ENCODE measurements at regions not wholly inside any gene's neighbourhood (a gene's known extent, or its start where the extent isn't known, plus 50 kb on each side); places are given as distances from the start of the nearest gene placed in this dataset.

DNA sequence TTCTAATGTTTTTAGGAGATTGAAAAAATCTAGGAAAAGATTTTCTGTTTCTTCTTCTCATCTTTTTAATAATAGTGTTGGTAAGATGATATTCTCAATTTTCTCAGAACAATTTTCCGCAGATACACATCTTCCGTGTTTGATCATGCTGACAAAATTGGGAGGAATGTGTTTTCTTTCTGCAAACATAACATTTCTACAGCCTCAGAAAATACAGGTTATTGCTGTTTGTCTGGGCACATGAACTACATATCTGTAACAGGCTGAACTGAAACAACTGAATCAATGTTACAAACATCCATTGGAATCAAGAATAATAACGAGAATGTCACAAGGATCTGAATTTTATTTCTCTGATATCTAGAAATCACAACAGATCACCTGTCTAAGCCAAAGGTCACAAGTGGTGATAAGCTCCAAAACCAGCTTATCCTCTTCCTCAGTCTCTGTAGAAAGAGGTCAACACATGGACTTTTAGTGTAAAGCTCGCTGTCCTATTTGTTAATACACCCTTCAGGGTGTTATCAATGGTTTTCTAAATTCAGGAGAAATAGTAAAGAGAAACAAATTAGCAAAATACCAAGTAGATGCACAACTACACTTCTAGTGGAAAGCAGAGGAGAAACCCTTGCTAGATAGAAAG, 197.3 kb upstream of the MARCKS start:
- no peak overlapping the region for H2AFZ ChIP-seq (ENCODE audit: low read length)
- H3K4me2 ChIP-seq (ENCODE audit: low read depth, low read length, poor library complexity, severe bottlenecking), result no peak overlapping the region
- H3K27me3 ChIP-seq (ENCODE audit: low read length), result no peaks in the 10 kb centered on the region
- DNase-seq, result no peak
- no peaks in the 10 kb centered on the region for H4K20me1 ChIP-seq (ENCODE audit: insufficient read depth, low read depth, low read length)
- no peaks in the 10 kb centered on the region for H3K36me3 ChIP-seq (ENCODE audit: insufficient read depth, low read length)
- H3K9me3 ChIP-seq (ENCODE audit: low read length), result no peaks in the 10 kb centered on the region
- H3K9me2 ChIP-seq (replicated peaks; ENCODE audit: insufficient read depth, low read length), result no peaks in the 10 kb centered on the region
- no peaks in the 10 kb centered on the region for H3K4me1 ChIP-seq (ENCODE audit: low read length)
- H3K4me3 ChIP-seq (ENCODE audit: low read length), result no peak overlapping the region
- no peak overlapping the region for H3K9ac ChIP-seq (ENCODE audit: low read length)
- H3K79me2 ChIP-seq (ENCODE audit: low read length), result no peaks in the 10 kb centered on the region
- no peak overlapping the region for H3K27ac ChIP-seq (ENCODE audit: low read length)

DNA sequence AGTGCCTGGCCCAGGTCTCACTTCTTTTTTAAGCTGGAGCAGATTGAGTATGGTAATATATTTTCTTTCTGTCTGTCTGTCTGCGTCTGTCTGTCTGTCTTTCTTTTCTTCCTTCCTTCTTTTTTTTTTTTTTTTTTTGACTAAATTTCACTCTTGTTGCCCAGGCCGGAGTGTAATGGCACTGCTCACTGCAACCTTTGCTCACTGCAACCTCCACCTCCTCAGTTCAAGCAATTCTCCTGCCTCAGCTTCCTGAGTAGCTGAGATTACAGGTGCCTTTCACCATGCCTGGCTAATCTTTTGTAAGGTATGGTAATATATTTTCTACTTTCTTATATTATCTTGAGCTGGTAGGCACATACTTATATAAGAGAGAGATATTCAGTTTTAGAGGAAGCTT, 196.3 kb upstream of the MARCKS start:
- H3K4me1 ChIP-seq (ENCODE audit: low read length), result no peaks in the 10 kb centered on the region
- H3K4me3 ChIP-seq (ENCODE audit: low read length), result no peak overlapping the region

DNA sequence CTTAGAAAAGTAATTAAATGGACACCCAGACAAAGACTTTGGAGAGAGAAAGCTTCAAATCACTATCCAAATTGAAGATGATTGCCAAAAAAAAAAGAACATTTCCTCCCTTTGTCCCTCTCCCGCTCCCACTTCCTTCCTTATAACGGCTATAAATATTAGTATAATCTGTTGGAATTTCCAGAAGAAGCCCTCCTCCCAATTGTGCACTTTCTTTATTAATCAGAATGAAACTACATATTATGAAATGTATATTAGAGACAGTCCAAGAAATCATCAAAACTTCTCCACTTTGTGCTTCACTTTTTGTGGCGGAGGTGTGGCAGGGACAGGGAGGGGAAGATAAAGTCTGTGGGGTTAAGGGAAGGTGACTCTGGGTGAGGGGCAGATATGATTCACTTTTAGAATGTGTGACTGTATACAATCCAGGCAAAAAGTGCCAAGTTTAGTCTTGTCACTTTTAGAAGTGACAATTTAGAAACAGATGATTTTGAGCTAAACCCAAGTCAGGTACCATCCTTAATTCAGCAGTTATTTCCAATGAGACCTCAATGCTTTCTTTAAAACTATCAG, 195.0 kb upstream of the MARCKS start:
- H2AFZ ChIP-seq (ENCODE audit: low read length), result no peak overlapping the region
- H3K27me3 ChIP-seq (ENCODE audit: low read length), result no peaks in the 10 kb centered on the region
- no peaks in the 10 kb centered on the region for H3K9me2 ChIP-seq (replicated peaks; ENCODE audit: insufficient read depth, low read length)
- no peak overlapping the region for H3K4me2 ChIP-seq (ENCODE audit: low read depth, low read length, poor library complexity, severe bottlenecking)
- no peak overlapping the region for H3K27ac ChIP-seq (ENCODE audit: low read length)
- no peaks in the 10 kb centered on the region for H4K20me1 ChIP-seq (ENCODE audit: insufficient read depth, low read depth, low read length)
- H3K79me2 ChIP-seq (ENCODE audit: low read length), result no peaks in the 10 kb centered on the region
- H3K4me1 ChIP-seq (ENCODE audit: low read length), result no peaks in the 10 kb centered on the region
- DNase-seq, result no peak
- H3K36me3 ChIP-seq (ENCODE audit: insufficient read depth, low read length), result no peaks in the 10 kb centered on the region
- H3K4me3 ChIP-seq (ENCODE audit: low read length), result no peak overlapping the region
- no peak overlapping the region for H3K9ac ChIP-seq (ENCODE audit: low read length)
- H3K9me3 ChIP-seq (ENCODE audit: low read length), result no peaks in the 10 kb centered on the region

More for the DNA sequence above, 196.3 kb upstream of the MARCKS start:
- Histone ChIP-seq H3K4me2 (ENCODE audit: low read depth, low read length, poor library complexity, severe bottlenecking) (no peak overlapping the region), H3K9ac (ENCODE audit: low read length) (no peak overlapping the region), H3K9me3 (ENCODE audit: low read length) (no peaks in the 10 kb centered on the region), H2AFZ (ENCODE audit: low read length) (no peak overlapping the region), H3K27me3 (ENCODE audit: low read length) (no peaks in the 10 kb centered on the region), H3K79me2 (ENCODE audit: low read length) (no peaks in the 10 kb centered on the region), H4K20me1 (ENCODE audit: insufficient read depth, low read depth, low read length) (no peaks in the 10 kb centered on the region), H3K9me2 (replicated peaks; ENCODE audit: insufficient read depth, low read length) (no peaks in the 10 kb centered on the region), H3K27ac (ENCODE audit: low read length) (no peak overlapping the region), H3K36me3 (ENCODE audit: insufficient read depth, low read length) (no peaks in the 10 kb centered on the region)
- no peak for DNase-seq

- H2AFZ ChIP-seq (ENCODE audit: low read length), result no peak overlapping the region
Measured at GRCh38 chr6:113662688-113663333, 194.3 kb upstream of the MARCKS start.

DNA sequence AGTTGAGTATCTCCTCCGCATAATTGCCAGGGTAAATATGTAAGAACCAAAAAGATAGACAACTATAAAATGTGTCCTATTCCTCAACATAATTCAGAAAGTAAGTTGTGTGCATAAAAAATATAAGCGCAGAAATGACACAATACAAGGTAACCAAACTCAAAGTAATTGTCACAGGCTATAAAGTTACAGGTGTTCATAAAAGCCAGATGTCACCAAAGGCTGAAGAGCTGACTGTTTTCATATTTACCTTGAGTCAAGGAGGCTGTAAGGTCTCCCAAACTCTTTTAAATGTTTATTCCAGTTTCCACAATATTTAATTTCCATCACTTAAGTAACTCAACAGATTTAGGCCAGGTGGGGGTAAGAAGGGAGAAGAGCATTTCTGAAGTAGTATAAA, 192.2 kb upstream of the MARCKS start:
- Histone ChIP-seq H3K9ac (ENCODE audit: low read length) (no peak overlapping the region), H3K9me3 (ENCODE audit: low read length) (no peaks in the 10 kb centered on the region), H3K9me2 (replicated peaks; ENCODE audit: insufficient read depth, low read length) (no peaks in the 10 kb centered on the region), H4K20me1 (ENCODE audit: insufficient read depth, low read depth, low read length) (no peaks in the 10 kb centered on the region), H3K79me2 (ENCODE audit: low read length) (no peaks in the 10 kb centered on the region), H3K4me2 (ENCODE audit: low read depth, low read length, poor library complexity, severe bottlenecking) (no peak overlapping the region), H3K4me1 (ENCODE audit: low read length) (no peaks in the 10 kb centered on the region), H3K36me3 (ENCODE audit: insufficient read depth, low read length) (no peaks in the 10 kb centered on the region), H3K27ac (ENCODE audit: low read length) (no peak overlapping the region), H3K27me3 (ENCODE audit: low read length) (no peaks in the 10 kb centered on the region), H3K4me3 (ENCODE audit: low read length) (no peak overlapping the region), H2AFZ (ENCODE audit: low read length) (no peak overlapping the region)
- DNase-seq, result no peak

More at GRCh38 chr6:113662688-113663333, 194.3 kb upstream of the MARCKS start:
- no peak for DNase-seq
- Histone ChIP-seq H3K79me2 (ENCODE audit: low read length) (no peaks in the 10 kb centered on the region), H3K27me3 (ENCODE audit: low read length) (no peaks in the 10 kb centered on the region), H3K9ac (ENCODE audit: low read length) (no peak overlapping the region), H3K27ac (ENCODE audit: low read length) (no peak overlapping the region), H3K4me3 (ENCODE audit: low read length) (no peak overlapping the region), H3K9me2 (replicated peaks; ENCODE audit: insufficient read depth, low read length) (no peaks in the 10 kb centered on the region), H3K4me2 (ENCODE audit: low read depth, low read length, poor library complexity, severe bottlenecking) (no peak overlapping the region), H3K9me3 (ENCODE audit: low read length) (no peaks in the 10 kb centered on the region), H3K36me3 (ENCODE audit: insufficient read depth, low read length) (no peaks in the 10 kb centered on the region), H4K20me1 (ENCODE audit: insufficient read depth, low read depth, low read length) (no peaks in the 10 kb centered on the region), H3K4me1 (ENCODE audit: low read length) (no peaks in the 10 kb centered on the region)

GRCh38 chr6:113668641-113669408, 188.3 kb upstream of the MARCKS start:
- no peaks in the 10 kb centered on the region for H3K9me3 ChIP-seq (ENCODE audit: low read length)
- no peaks in the 10 kb centered on the region for H3K4me1 ChIP-seq (ENCODE audit: low read length)
- H3K27ac ChIP-seq (ENCODE audit: low read length), result no peak overlapping the region
- no peak overlapping the region for H3K4me3 ChIP-seq (ENCODE audit: low read length)
- no peaks in the 10 kb centered on the region for H3K36me3 ChIP-seq (ENCODE audit: insufficient read depth, low read length)
- H3K79me2 ChIP-seq (ENCODE audit: low read length), result no peaks in the 10 kb centered on the region
- no peak overlapping the region for H2AFZ ChIP-seq (ENCODE audit: low read length)
- no peaks in the 10 kb centered on the region for H3K27me3 ChIP-seq (ENCODE audit: low read length)
- H3K9ac ChIP-seq (ENCODE audit: low read length), result no peak overlapping the region
- H3K9me2 ChIP-seq (replicated peaks; ENCODE audit: insufficient read depth, low read length), result no peaks in the 10 kb centered on the region
- no peak for DNase-seq
- no peaks in the 10 kb centered on the region for H4K20me1 ChIP-seq (ENCODE audit: insufficient read depth, low read depth, low read length)
- H3K4me2 ChIP-seq (ENCODE audit: low read depth, low read length, poor library complexity, severe bottlenecking), result no peak overlapping the region

- no peaks in the 10 kb centered on the region for H3K9me3 ChIP-seq (ENCODE audit: low read length)
- no peaks in the 10 kb centered on the region for H3K27me3 ChIP-seq (ENCODE audit: low read length)
- no peaks in the 10 kb centered on the region for H3K9me2 ChIP-seq (replicated peaks; ENCODE audit: insufficient read depth, low read length)
- H3K4me2 ChIP-seq (ENCODE audit: low read depth, low read length, poor library complexity, severe bottlenecking), result no peak overlapping the region
- H3K9ac ChIP-seq (ENCODE audit: low read length), result no peak overlapping the region
- H3K4me3 ChIP-seq (ENCODE audit: low read length), result no peak overlapping the region
- DNase-seq, result no peak
- no peaks in the 10 kb centered on the region for H4K20me1 ChIP-seq (ENCODE audit: insufficient read depth, low read depth, low read length)
- H3K4me1 ChIP-seq (ENCODE audit: low read length), result no peaks in the 10 kb centered on the region
- no peaks in the 10 kb centered on the region for H3K79me2 ChIP-seq (ENCODE audit: low read length)
- no peaks in the 10 kb centered on the region for H3K36me3 ChIP-seq (ENCODE audit: insufficient read depth, low read length)
- no peak overlapping the region for H3K27ac ChIP-seq (ENCODE audit: low read length)
- H2AFZ ChIP-seq (ENCODE audit: low read length), result no peak overlapping the region
Measured at GRCh38 chr6:113669606-113670005, 187.5 kb upstream of the MARCKS start.

DNA sequence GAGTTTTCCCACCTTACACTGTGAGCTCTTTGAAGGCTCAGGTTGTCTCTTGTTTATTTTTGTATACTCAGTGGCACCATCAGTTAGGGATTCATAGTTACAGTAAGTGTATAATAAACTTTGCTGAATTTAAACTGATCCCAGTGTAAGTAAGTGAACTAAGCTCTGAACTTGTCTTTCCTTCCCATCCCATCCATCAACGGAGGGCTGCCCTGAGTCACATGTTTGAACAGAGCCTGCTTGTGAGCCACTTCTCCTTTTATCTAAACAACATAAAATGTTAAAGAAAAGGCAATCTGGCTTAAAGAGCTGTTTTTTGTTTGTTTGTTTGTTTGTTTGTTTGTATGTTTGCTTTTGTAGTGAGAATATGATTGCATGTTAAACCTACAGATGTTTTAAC, 185.7 kb upstream of the MARCKS start:
- Histone ChIP-seq H3K9ac (ENCODE audit: low read length) (no peak overlapping the region), H3K4me2 (ENCODE audit: low read depth, low read length, poor library complexity, severe bottlenecking) (no peak overlapping the region), H4K20me1 (ENCODE audit: insufficient read depth, low read depth, low read length) (no peaks in the 10 kb centered on the region), H2AFZ (ENCODE audit: low read length) (no peak overlapping the region), H3K9me3 (ENCODE audit: low read length) (no peaks in the 10 kb centered on the region), H3K4me1 (ENCODE audit: low read length) (no peaks in the 10 kb centered on the region), H3K4me3 (ENCODE audit: low read length) (no peak overlapping the region), H3K79me2 (ENCODE audit: low read length) (no peaks in the 10 kb centered on the region), H3K9me2 (replicated peaks; ENCODE audit: insufficient read depth, low read length) (no peaks in the 10 kb centered on the region), H3K27me3 (ENCODE audit: low read length) (no peaks in the 10 kb centered on the region), H3K27ac (ENCODE audit: low read length) (no peak overlapping the region), H3K36me3 (ENCODE audit: insufficient read depth, low read length) (no peaks in the 10 kb centered on the region)
- DNase-seq, result no peak

All from Karpas-422 (cell line).